ENCODE measurements at regions not wholly inside any gene's neighbourhood (a gene's known extent, or its start where the extent isn't known, plus 50 kb on each side); places are given as distances from the start of the nearest gene placed in this dataset.

DNA sequence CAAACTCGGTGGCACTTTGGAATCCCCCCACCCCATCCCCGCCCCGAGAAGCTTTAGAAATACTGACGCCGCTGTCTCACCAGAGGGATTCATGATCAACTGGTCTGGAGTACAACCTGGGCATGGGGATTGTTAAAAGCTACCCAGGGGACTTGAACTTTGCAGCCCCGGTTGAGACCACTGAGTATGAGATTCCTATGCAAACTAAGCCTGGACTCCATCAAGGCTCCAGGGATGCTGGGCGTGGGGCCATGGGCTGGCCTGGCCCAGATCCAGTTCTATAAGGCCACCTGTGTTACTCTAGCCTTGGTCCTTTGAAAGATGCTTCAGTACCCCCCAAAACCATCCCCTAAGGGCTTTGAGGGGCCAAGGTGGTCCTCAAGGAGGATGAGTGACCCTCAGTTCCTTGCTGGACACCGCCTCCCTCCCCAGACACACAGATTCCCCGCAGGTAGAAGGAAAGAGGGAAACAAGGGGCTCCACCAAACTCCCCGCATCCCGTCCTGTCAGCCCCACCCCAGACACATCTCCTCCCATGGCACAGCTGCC, 68.5 kb downstream of the MRPL36 start:
- H3K4me3 ChIP-seq (replicated peaks; ENCODE audit: low read depth, low read length): no peak overlapping the region
- no peak for DNase-seq (ENCODE audit: low read depth)
- TF ChIP-seq, protein P1, sequence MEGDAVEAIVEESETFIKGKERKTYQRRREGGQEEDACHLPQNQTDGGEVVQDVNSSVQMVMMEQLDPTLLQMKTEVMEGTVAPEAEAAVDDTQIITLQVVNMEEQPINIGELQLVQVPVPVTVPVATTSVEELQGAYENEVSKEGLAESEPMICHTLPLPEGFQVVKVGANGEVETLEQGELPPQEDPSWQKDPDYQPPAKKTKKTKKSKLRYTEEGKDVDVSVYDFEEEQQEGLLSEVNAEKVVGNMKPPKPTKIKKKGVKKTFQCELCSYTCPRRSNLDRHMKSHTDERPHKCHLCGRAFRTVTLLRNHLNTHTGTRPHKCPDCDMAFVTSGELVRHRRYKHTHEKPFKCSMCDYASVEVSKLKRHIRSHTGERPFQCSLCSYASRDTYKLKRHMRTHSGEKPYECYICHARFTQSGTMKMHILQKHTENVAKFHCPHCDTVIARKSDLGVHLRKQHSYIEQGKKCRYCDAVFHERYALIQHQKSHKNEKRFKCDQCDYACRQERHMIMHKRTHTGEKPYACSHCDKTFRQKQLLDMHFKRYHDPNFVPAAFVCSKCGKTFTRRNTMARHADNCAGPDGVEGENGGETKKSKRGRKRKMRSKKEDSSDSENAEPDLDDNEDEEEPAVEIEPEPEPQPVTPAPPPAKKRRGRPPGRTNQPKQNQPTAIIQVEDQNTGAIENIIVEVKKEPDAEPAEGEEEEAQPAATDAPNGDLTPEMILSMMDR (IDR thresholded peaks at IDR 0.05; ENCODE audit: low read length, missing control alignments): no peak

DNA sequence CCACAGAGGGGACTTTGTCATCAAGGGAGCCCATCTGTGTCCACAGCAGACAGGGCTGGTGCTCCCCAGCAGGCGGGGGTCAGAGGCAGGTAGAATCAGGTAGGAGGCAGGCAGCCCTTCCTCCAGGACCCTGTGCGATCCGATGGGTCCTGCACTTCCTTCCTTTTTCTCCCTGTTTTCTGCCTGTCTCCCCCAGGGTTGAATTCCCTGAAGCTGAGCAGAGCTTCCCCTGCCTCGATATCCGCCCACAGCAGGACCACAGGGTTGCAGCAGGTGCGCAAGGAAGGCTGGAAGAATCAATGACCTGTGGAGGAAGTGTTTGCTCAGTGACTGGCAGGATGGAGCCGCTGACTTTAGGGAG, 69.2 kb downstream of the MRPL36 start:
- no peak for DNase-seq (ENCODE audit: low read depth)
- TF ChIP-seq, protein P1 (IDR thresholded peaks at IDR 0.05; ENCODE audit: low read length, missing control alignments): no peak
- H3K4me3 ChIP-seq (replicated peaks; ENCODE audit: low read depth, low read length): no peak overlapping the region

DNA sequence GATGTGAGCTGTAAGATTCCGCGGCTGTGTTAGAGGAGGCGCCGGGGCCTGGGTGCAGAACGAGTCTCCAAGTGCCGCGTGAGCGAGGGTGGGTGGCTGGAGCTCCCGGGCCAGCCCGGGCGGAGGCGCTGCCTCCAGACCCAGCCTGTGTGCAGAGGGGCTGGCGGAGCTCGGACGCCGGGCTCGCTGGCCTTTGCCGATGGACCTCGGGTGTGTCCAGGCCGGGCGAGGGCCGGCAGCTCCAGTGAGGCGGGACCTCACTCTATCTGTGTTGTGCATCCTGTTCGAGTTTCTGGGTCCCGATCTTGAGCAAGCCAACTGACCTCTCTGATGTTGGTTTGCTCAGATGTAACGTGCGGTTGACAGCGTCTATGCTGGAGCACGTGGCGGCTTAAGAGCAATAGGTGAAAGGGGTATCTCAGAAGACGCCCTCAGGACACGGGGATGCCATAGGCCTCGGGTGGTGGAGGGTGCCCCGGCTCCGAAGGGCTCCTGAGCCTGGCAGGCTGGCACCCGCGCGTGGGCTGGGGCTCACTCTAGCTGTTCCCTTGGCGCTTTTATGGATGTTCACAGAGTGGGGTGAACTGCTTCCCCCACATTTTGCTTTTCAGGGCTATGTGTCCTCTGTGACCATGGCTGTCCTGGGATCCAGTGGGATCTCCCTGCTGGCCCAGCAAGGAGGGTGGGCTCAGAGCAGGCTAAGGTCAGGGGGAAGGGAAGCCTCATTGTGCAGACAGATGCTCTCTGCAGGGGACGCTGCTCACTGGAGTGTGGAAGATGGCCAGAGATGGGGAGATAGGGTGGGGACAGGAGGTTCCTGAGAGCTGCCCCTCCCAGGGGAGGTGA, 69.8 kb downstream of the MRPL36 start:
- H3K4me3 ChIP-seq (replicated peaks; ENCODE audit: low read depth, low read length): no peak overlapping the region
- TF ChIP-seq, protein P1 (IDR thresholded peaks at IDR 0.05; ENCODE audit: low read length, missing control alignments): no peak
- no peak for DNase-seq (ENCODE audit: low read depth)

DNA sequence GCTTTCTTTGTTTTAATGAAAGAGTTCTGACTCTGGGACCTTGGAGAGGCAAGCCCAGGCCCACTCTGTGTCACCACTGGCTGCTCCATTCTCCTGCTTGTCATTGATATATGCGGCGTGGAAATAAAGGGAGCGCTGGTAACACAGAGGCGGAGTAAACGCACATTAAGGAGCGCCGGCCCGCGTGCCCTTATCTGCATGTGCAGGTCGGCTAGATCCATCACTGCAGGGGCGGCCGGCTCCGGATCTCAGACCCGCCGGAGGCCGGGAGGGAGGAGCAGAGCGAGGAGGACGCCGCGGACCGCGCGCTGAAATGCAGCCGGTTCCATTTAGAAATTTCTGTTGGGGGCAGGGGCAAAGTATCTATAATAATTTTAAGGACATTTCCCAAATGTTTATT, 70.8 kb downstream of the MRPL36 start:
- no peak overlapping the region for H3K4me3 ChIP-seq (replicated peaks; ENCODE audit: low read depth, low read length)
- TF ChIP-seq, protein P1 (IDR thresholded peaks at IDR 0.05; ENCODE audit: low read length, missing control alignments): no peak
- no peak for DNase-seq (ENCODE audit: low read depth)

DNA sequence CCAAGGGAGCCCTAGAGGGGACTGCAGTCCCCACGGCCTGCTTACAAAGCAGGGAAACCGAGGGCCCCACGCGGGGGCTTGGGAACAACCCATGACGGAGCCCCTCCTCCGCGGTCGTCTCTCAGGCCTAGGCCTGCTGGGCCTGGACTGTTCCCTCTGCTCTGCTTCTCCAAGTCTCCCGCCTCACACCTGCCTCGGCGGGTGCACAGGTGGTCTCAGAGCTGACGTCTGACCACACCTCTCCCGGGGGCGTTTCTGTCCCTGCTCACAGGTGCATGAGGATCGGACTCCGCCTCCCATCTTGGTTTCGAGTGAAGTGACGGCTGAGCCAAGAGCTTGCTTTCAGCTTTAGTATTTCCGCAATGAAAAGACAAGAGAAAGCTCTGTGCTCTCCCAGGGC, 72.1 kb downstream of the MRPL36 start:
- TF ChIP-seq, protein P1 (IDR thresholded peaks at IDR 0.05; ENCODE audit: low read length, missing control alignments): no peak
- H3K4me3 ChIP-seq (replicated peaks; ENCODE audit: low read depth, low read length): no peak overlapping the region
- no peak for DNase-seq (ENCODE audit: low read depth)

DNA sequence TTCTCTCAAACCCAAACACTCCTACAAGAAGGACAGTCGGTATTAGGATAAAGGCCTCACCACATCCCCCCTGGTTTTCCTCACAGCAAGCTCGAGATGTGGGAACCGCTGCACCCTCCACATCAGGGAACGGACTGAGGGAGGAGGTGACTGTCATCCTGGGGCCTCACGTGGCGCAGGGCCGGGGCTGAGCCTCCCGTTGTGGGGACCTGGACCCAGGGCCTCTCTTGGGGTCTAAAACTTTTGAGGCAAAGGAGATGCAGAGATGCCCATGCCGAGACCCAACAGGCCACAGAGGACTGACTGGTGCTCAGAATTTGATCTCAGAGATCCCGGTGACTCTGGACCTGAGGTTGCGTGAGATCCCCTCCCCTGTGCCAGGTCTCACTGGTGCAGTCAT, 72.7 kb downstream of the MRPL36 start:
- TF ChIP-seq, protein P1 (IDR thresholded peaks at IDR 0.05; ENCODE audit: low read length, missing control alignments): no peak
- no peak for DNase-seq (ENCODE audit: low read depth)
- H3K4me3 ChIP-seq (replicated peaks; ENCODE audit: low read depth, low read length): no peak overlapping the region

DNA sequence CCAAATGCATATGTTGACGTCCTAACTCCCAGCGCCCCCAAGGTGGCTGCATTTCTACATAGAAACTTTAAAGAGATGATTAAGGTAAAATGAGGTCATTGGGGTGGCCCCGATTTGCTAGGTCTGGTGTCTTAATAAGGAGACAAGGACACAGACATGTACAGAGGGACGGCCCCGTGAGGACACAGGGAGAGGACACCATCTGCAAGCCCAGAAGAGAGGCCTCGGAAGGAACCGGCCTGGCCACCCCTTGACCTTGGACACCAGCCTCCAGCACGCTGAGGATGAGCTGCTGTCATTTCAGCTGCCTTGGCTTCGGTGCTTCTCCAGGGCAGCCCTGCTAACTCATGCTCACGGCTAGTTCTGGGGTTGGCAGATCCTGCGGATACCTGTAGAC, 73.2 kb downstream of the MRPL36 start:
- TF ChIP-seq, protein P1 (IDR thresholded peaks at IDR 0.05; ENCODE audit: low read length, missing control alignments): no peak
- DNase-seq (ENCODE audit: low read depth): no peak
- no peak overlapping the region for H3K4me3 ChIP-seq (replicated peaks; ENCODE audit: low read depth, low read length)

All from fibroblast of pulmonary artery (primary cell).